GM23338 (cell line): ENCODE measurements at regions not wholly inside any gene's neighbourhood (a gene's known extent, or its start where the extent isn't known, plus 50 kb on each side); places are given as distances from the start of the nearest gene placed in this dataset.

Source experiments
- ATAC-seq: fragments of 200-7000 bp; cut with Tn5 transposase; 3 replicates; pipeline ENCODE4 v1.9.1; 2020
- DNase-seq: peaks from one replicate; pipeline ENCODE4 v3.0.0-alpha.2; 2015; ENCODE audit warnings: low spot score
- H2AFZ ChIP-seq: fragments of 200-600 bp; sonication (generic); 2 replicates; pipeline ENCODE4 v1.8.0; 2016; ENCODE audit warnings: antibody characterized with exemption, mild to moderate bottlenecking, moderate library complexity
- H3F3A ChIP-seq: fragments of 200-600 bp; sonication (generic); replicated peaks from 2 replicates; pipeline ENCODE4 v1.8.0; 2017; ENCODE audit warnings: antibody characterized with exemption, mixed run types, low read depth
- H3K27ac ChIP-seq: fragments of 200-600 bp; sonication (generic); 2 replicates; pipeline ENCODE4 v1.6.1; 2016; ENCODE audit warnings: low read depth
- H3K27me3 ChIP-seq: fragments of 200-600 bp; sonication (generic); 2 replicates; pipeline ENCODE4 v1.8.0; 2016; ENCODE audit warnings: mild to moderate bottlenecking, mixed run types, moderate library complexity; ENCODE audit not compliant: insufficient read depth
- H3K36me3 ChIP-seq: fragments of 200-600 bp; sonication (generic); 2 replicates; pipeline ENCODE4 v1.8.0; 2016; ENCODE audit warnings: mild to moderate bottlenecking; ENCODE audit not compliant: insufficient read depth
- H3K4me1 ChIP-seq: fragments of 200-600 bp; sonication (generic); 2 replicates; pipeline ENCODE4 v1.8.0; 2016; ENCODE audit warnings: mild to moderate bottlenecking, moderate library complexity; ENCODE audit not compliant: insufficient read depth
- H3K4me2 ChIP-seq: fragments of 200-600 bp; sonication (generic); 2 replicates; pipeline ENCODE4 v1.7.1; 2017; ENCODE audit warnings: mixed run types
- H3K4me3 ChIP-seq: fragments of 200-600 bp; sonication (generic); 2 replicates; pipeline ENCODE4 v1.6.1; 2016; ENCODE audit warnings: mixed run types
- H3K79me2 ChIP-seq: fragments of 200-600 bp; sonication (generic); replicated peaks from 2 replicates; pipeline ENCODE4 v1.8.0; 2017; ENCODE audit warnings: mild to moderate bottlenecking; ENCODE audit not compliant: insufficient read depth
- H3K9me2 ChIP-seq: fragments of 200-600 bp; sonication (generic); 2 replicates; pipeline ENCODE4 v1.8.0; 2017; ENCODE audit not compliant: insufficient read depth
- H4K20me1 ChIP-seq: fragments of 200-600 bp; sonication (generic); replicated peaks from 2 replicates; pipeline ENCODE4 v1.8.0; 2017; ENCODE audit warnings: mild to moderate bottlenecking; ENCODE audit not compliant: insufficient read depth
- H3K27ac Mint-ChIP-seq: 2 replicates; pipeline ENCODE4 v1.8.0; 2020; ENCODE audit warnings: inconsistent platforms, mild to moderate bottlenecking, moderate library complexity, mixed read lengths
- H3K27me3 Mint-ChIP-seq: 3 replicates; pipeline ENCODE4 v1.8.0; 2022; ENCODE audit warnings: low read depth, mild to moderate bottlenecking, moderate library complexity, mixed read lengths, inconsistent platforms; ENCODE audit not compliant: insufficient read depth, poor library complexity
- H3K36me3 Mint-ChIP-seq: 3 replicates; pipeline ENCODE4 v1.8.0; 2021; ENCODE audit warnings: low read depth, mild to moderate bottlenecking, inconsistent platforms, moderate library complexity, mixed read lengths
- H3K4me1 Mint-ChIP-seq: 3 replicates; pipeline ENCODE4 v1.8.0; 2020; ENCODE audit warnings: mild to moderate bottlenecking, inconsistent platforms, mixed read lengths
- H3K4me3 Mint-ChIP-seq: 3 replicates; pipeline ENCODE4 v1.8.0; 2021; ENCODE audit warnings: moderate library complexity, mild to moderate bottlenecking, inconsistent platforms, mixed read lengths
- H3K9me3 Mint-ChIP-seq: 3 replicates; pipeline ENCODE4 v1.8.0; 2020; ENCODE audit warnings: moderate library complexity, mild to moderate bottlenecking, inconsistent platforms, mixed read lengths
- CREB1 ChIP-seq: fragments of 250-450 bp; sonication (Bioruptor Pico); IDR thresholded peaks from 2 replicates; pipeline ENCODE4 v1.5.0; 2020; ENCODE audit warnings: low read depth, mild to moderate bottlenecking, moderate library complexity
- CTCF ChIP-seq, 2 experiments: fragments of 200-600 bp in 1 of 2; sonication (generic) in 1 of 2; conservative IDR thresholded peaks; 2 replicates each; pipeline versions ENCODE4 v1.5.1 to v1.6.1; 2016 to 2017; ENCODE audit warnings: antibody characterized with exemption in 2 of 2, low read depth in 2 of 2, mild to moderate bottlenecking in 2 of 2, moderate library complexity in 1 of 2
- ETS1 ChIP-seq: IDR thresholded peaks from 2 replicates; pipeline ENCODE4 v1.6.1; 2016; ENCODE audit warnings: antibody characterized with exemption
- EZH2 ChIP-seq: fragments of 200-600 bp; sonication (generic); IDR thresholded peaks from one replicate; pipeline ENCODE4 v1.8.0; 2017; ENCODE audit warnings: antibody characterized with exemption, mild to moderate bottlenecking, low read depth; ENCODE audit not compliant: unreplicated experiment
- EZH2phosphoT487 ChIP-seq: fragments of 200-600 bp; sonication (generic); IDR thresholded peaks from one replicate; pipeline ENCODE4 v1.8.1; 2018; ENCODE audit warnings: antibody characterized with exemption; ENCODE audit not compliant: unreplicated experiment
- JUNB ChIP-seq: IDR thresholded peaks from one replicate; pipeline ENCODE4 v1.6.1; 2016; ENCODE audit warnings: antibody characterized with exemption; ENCODE audit not compliant: unreplicated experiment
- NANOG ChIP-seq: IDR thresholded peaks from 2 replicates; pipeline ENCODE4 v1.6.1; 2016; ENCODE audit warnings: antibody characterized with exemption, borderline replicate concordance
- POLR2AphosphoS5 ChIP-seq: IDR thresholded peaks from 2 replicates; pipeline ENCODE4 v1.6.1; 2016; ENCODE audit warnings: antibody characterized with exemption, low read depth
- REST ChIP-seq: IDR thresholded peaks from one replicate; pipeline ENCODE4 v1.6.1; 2018; ENCODE audit warnings: antibody characterized with exemption; ENCODE audit not compliant: unreplicated experiment
- STAT1 ChIP-seq: IDR thresholded peaks from one replicate; pipeline ENCODE4 v1.6.1; 2016; ENCODE audit warnings: antibody characterized with exemption; ENCODE audit not compliant: unreplicated experiment
- ZNF114 ChIP-seq: fragments of 250-450 bp; sonication (Bioruptor Pico); IDR thresholded peaks from 2 replicates; pipeline ENCODE4 v1.5.0; 2020; ENCODE audit warnings: mild to moderate bottlenecking, moderate library complexity
- ZNF331 ChIP-seq: fragments of 250-450 bp; sonication (Bioruptor Pico); IDR thresholded peaks from 2 replicates; pipeline ENCODE4 v1.5.0; 2020; ENCODE audit warnings: low read depth, mild to moderate bottlenecking, moderate library complexity
- ZNF462 ChIP-seq: fragments of 250-450 bp; sonication (Bioruptor Pico); IDR thresholded peaks from 2 replicates; pipeline ENCODE4 v1.5.0; 2020; ENCODE audit warnings: mild to moderate bottlenecking, moderate library complexity

- no peaks in the 10 kb centered on the region for H3K36me3 ChIP-seq
- Mint-ChIP-seq H3K36me3 (no peaks in the 10 kb centered on the region), H3K27me3 (peaks cover 11% of the 10 kb centered on the region), H3K4me3 (no peak overlapping the region), H3K9me3 (no peaks in the 10 kb centered on the region), H3K27ac (no peak overlapping the region), H3K4me1 (peaks cover 10% of the 10 kb centered on the region)
- no peaks in the 10 kb centered on the region for H3F3A ChIP-seq
- no peaks in the 10 kb centered on the region for H3K4me1 ChIP-seq
- H3K9me2 ChIP-seq: peaks cover 6% of the 10 kb centered on the region; the same call in 1 of the 2 replicates
- TF ChIP-seq STAT1 (no peak), REST (no peak), JUNB (no peak), ZNF462 (CRISPR knock-in tag) (no peak), EZH2 (no peak), ZNF331 (no peak), ZNF114 (CRISPR knock-in tag) (no peak), CTCF (conservative IDR thresholded peaks at IDR 0.05; ENCODE audit: low read depth in 2 of 2) (no peak), CREB1 (CRISPR knock-in tag) (no peak), ETS1 (no peak), EZH2phosphoT487 (no peak), NANOG (no peak), POLR2AphosphoS5 (no peak)
- H3K27ac ChIP-seq: no peak overlapping the region
- no peak for DNase-seq
- H3K4me3 ChIP-seq: no peak overlapping the region
- H2AFZ ChIP-seq: peak overlapping the region; percentile 6; the same call in 1 of the 2 replicates
- no peak for ATAC-seq
- no peaks in the 10 kb centered on the region for H3K79me2 ChIP-seq
- H3K4me2 ChIP-seq: no peak overlapping the region
- H4K20me1 ChIP-seq: no peaks in the 10 kb centered on the region
- no peaks in the 10 kb centered on the region for H3K27me3 ChIP-seq
These were observed 58.9 kb upstream of the FAM136A start for GRCh38 chr2:70360661-70361270.
